AG09309 (cell line): ENCODE measurements at regions not wholly inside any gene's neighbourhood (a gene's known extent, or its start where the extent isn't known, plus 50 kb on each side); places are given as distances from the start of the nearest gene placed in this dataset.

ENCODE experiments used
- DNase-seq: peaks from one replicate; pipeline ENCODE4 v3.0.0-alpha.2; 2010; ENCODE audit warnings: low read depth
- H3K4me3 ChIP-seq: 2 replicates; pipeline ENCODE4 v1.5.1; 2011; ENCODE audit warnings: mild to moderate bottlenecking, low read depth, low read length, moderate library complexity; ENCODE audit not compliant: control insufficient read depth
- TF ChIP-seq, protein P1 (sequence below): IDR thresholded peaks from 2 replicates; pipeline ENCODE4 v1.5.1; 2011; ENCODE audit warnings: mild to moderate bottlenecking, low read depth, low read length, inconsistent platforms; ENCODE audit not compliant: insufficient read depth, control insufficient read depth; ENCODE audit errors: missing control alignments

DNA sequence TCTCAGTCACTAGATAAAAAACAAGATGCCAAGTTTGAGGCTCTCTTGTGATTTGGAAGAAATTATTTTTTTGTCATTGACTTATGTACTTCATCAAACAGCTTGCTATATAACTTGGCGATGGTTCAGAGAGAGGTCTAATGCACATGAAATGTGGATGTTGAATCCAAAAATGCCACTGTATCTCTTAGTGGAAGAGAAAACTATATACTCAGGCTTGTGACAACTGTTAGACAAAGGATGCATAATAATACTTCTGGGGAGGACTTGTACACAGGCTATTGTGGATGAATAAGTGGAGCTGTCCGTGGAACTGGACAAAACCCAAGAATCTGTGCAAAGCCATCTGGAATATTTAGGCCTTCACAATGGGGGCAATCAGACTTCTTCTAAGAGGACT, 162.9 kb upstream of the NMUR2 start:
- no peak overlapping the region for H3K4me3 ChIP-seq
- DNase-seq: no peak
- TF ChIP-seq, protein P1, sequence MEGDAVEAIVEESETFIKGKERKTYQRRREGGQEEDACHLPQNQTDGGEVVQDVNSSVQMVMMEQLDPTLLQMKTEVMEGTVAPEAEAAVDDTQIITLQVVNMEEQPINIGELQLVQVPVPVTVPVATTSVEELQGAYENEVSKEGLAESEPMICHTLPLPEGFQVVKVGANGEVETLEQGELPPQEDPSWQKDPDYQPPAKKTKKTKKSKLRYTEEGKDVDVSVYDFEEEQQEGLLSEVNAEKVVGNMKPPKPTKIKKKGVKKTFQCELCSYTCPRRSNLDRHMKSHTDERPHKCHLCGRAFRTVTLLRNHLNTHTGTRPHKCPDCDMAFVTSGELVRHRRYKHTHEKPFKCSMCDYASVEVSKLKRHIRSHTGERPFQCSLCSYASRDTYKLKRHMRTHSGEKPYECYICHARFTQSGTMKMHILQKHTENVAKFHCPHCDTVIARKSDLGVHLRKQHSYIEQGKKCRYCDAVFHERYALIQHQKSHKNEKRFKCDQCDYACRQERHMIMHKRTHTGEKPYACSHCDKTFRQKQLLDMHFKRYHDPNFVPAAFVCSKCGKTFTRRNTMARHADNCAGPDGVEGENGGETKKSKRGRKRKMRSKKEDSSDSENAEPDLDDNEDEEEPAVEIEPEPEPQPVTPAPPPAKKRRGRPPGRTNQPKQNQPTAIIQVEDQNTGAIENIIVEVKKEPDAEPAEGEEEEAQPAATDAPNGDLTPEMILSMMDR: no peak

DNA sequence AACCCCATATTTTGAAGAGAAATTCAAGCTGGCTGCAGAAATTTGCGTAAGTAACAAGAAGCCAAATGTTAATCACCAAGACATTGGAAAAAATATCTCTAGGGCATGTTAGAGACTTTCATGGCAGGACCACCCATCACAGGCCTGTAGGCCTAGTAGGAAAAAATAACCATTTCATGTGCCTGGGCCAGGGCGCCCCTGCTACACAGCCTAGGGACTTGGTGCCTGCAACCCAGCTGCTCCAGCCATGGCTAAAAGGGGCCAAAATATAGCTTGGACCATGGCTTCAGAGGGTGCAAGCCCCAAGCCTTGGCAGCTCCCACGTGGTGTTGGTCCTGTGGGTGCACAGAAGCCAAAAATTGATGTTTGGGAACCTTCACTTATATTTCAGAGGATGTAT, 167.7 kb upstream of the NMUR2 start:
- TF ChIP-seq, protein P1: no peak
- H3K4me3 ChIP-seq: no peak overlapping the region
- no peak for DNase-seq

DNA sequence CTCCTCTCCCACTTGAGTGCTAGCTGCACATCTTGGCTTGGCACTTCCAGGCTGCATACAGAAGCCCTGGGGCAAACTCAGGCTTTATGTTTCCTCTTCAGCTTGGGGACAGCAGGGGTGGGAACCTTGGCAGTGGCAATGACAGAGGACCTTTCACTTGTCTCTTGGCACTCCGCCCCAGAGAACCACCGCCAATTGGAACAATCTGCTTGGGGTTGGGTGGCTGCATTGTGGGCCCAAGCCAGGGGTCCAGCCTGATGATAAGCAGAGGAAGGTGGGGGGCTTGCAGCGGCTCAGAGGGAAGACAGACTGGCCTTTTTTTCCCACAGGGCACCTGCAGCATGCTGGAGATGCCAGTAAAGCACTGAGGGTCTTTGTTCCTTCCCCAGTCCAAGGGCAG, 179.0 kb upstream of the NMUR2 start:
- no peak for DNase-seq
- no peak overlapping the region for H3K4me3 ChIP-seq
- TF ChIP-seq, protein P1: no peak

DNA sequence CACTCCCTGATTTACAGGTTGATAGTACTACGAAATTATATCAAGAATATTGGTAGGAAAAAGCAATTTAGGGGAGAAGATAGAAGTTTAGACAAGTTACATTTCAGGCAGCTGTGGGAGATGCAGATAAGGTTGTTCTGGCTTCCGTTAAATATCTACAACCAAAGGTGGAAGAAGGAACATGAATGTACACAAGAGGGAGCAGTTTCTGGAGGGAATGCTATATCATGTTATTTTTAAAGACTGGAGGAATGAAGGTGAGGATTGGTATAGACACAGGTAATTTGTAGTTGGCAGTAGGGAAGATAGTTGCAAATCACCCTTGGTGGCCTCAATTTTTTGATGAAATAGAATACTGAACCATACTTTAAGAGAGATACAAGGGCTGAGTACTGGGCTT, 187.3 kb upstream of the NMUR2 start:
- H3K4me3 ChIP-seq: no peak overlapping the region
- TF ChIP-seq, protein P1: no peak

DNA sequence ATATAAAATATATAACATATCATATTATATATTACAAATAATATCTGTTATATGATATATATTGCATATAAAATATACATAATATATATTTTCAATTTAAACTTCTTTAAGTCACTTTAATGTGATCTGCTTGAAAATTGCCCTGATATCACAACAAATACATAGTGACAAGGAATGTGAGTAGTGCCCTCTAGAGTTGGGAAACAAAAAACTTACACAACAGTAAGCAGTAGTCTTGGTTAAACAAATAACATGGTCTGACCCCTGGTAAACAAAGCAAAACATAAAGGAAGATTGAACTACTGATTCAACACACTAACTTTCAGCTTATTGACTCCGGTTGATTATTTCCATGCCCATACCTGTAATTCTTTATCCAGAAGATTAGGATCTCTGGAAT, 188.3 kb upstream of the NMUR2 start:
- TF ChIP-seq, protein P1: no peak
- no peak overlapping the region for H3K4me3 ChIP-seq
- DNase-seq: no peak

More for the DNA sequence above, 187.3 kb upstream of the NMUR2 start:
- no peak for DNase-seq

DNA sequence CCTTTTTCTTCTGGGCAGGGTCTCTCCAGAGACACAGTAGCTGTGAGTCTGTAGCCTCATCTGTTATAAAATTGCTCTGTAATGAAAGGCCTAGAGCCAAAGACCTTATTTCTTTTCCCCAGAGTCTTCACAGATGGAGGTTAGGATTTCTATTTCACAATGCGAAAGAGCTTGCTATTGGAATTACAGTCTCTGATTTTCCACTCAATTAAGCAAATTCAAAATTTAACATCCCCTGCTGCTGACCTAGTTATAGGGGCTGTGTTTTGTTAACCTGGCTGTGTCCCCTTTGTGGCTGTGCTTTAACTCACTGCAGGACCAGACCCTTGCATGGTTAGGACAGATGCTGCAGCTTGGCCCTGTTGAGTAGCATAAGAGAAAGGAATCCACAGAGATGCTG, 190.3 kb upstream of the NMUR2 start:
- no peak for DNase-seq
- no peak overlapping the region for H3K4me3 ChIP-seq
- TF ChIP-seq, protein P1: no peak

DNA sequence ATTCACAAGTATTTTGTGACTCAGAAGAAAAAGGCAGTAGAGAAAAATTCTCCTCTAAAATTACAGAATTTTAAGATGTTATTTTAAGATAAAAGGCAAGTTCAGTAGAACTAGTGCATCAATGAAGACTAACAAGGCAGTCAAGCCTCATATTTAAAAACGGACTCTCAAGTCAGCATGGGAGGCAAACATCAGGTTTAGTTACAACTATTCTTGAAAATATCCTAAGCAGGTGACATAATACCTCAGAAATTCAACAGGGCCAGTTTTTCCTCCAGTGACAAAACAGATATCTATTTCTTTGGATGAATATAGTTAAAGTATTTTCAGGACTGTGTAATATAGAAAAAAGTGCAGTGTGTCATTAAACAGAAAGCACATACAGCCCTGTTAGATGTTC, 194.0 kb upstream of the NMUR2 start:
- TF ChIP-seq, protein P1: no peak
- no peak for DNase-seq

More for the DNA sequence above, 194.0 kb upstream of the NMUR2 start:
- H3K4me3 ChIP-seq: no peak overlapping the region
